NOMO-1 treated with DMSO at 0.1 percent for 48 hours (cell line): ENCODE measurements at regions not wholly inside any gene's neighbourhood (a gene's known extent, or its start where the extent isn't known, plus 50 kb on each side); places are given as distances from the start of the nearest gene placed in this dataset.

Experiments
- DNase-seq: peaks from one replicate; lab custom pipeline; 2025; ENCODE audit not compliant: unreplicated experiment; lab: John Stamatoyannopoulos, UW

GRCh38 chr4:157887316-157887715, 285.5 kb downstream of the GASK1B start:
- no peak for DNase-seq

GRCh38 chr4:157886645-157887044, 286.2 kb downstream of the GASK1B start:
- DNase-seq = no peak

GRCh38 chr4:157885811-157886210, 287.0 kb downstream of the GASK1B start:
- no peak for DNase-seq

- DNase-seq = no peak
These were observed 289.9 kb downstream of the GASK1B start for GRCh38 chr4:157882901-157883300.

- no peak for DNase-seq
These were observed 292.1 kb downstream of the GASK1B start for GRCh38 chr4:157880761-157881160.

- DNase-seq = no peak
These were observed 318.0 kb downstream of the GASK1B start for GRCh38 chr4:157854819-157855218.

- no peak for DNase-seq
These were observed 332.2 kb downstream of the GASK1B start for GRCh38 chr4:157840648-157841047.

- DNase-seq = no peak
These were observed 332.8 kb downstream of the GASK1B start for GRCh38 chr4:157840034-157840433.

- no peak for DNase-seq
These were observed 334.5 kb downstream of the GASK1B start for GRCh38 chr4:157838366-157838765.

GRCh38 chr4:157837071-157837703, 335.6 kb downstream of the GASK1B start:
- DNase-seq = no peak

- DNase-seq = no peak
These were observed 340.2 kb downstream of the GASK1B start for GRCh38 chr4:157832596-157832995.

- DNase-seq = no peak
These were observed 348.8 kb downstream of the GASK1B start for GRCh38 chr4:157824021-157824420.

GRCh38 chr4:157821814-157822213, 351.0 kb downstream of the GASK1B start:
- no peak for DNase-seq

GRCh38 chr4:157819693-157820464, 352.9 kb downstream of the GASK1B start:
- no peak for DNase-seq

- DNase-seq = no peak
These were observed 353.7 kb downstream of the GASK1B start for GRCh38 chr4:157818946-157819692.

GRCh38 chr4:157810137-157810774, 362.6 kb downstream of the GASK1B start:
- DNase-seq = no peak

GRCh38 chr4:157808796-157809383, 363.9 kb downstream of the GASK1B start:
- no peak for DNase-seq

GRCh38 chr4:157806184-157806583, 366.6 kb downstream of the GASK1B start:
- no peak for DNase-seq

GRCh38 chr4:157804986-157805385, 367.8 kb downstream of the GASK1B start:
- no peak for DNase-seq

GRCh38 chr4:157803845-157804521, 368.8 kb downstream of the GASK1B start:
- DNase-seq = no peak

- no peak for DNase-seq
These were observed 369.4 kb downstream of the GASK1B start for GRCh38 chr4:157803421-157803820.
